Endothelial cell of umbilical vein (primary cell): ENCODE measurements at regions not wholly inside any gene's neighbourhood (a gene's known extent, or its start where the extent isn't known, plus 50 kb on each side); places are given as distances from the start of the nearest gene placed in this dataset.
"Not testable (repeated sequence)": the region's sequence is repeated elsewhere in the genome, so short reads cannot be mapped to it uniquely, and the experiment has no call there.

Experiments used
- BruUV-seq: library from RNA; stranded (reverse); fragments of 400-500 nt; replicated peaks from 2 replicates; lab custom pipeline; 2021; lab: Mats Ljungman, UMichigan
- CTCF ChIA-PET: fragments of 300-600, 350-600 bp; sonication (Branson Sonifier 250); formaldehyde crosslinking; loops from one replicate; lab custom pipeline; 2021; ENCODE audit warnings: antibody characterized with exemption, inconsistent platforms; lab: Charles Lee
- POLR2A ChIA-PET: fragments of 300-600, 350-600 bp; sonication (Branson Sonifier 250); formaldehyde crosslinking; loops from one replicate; lab custom pipeline; 2021; ENCODE audit warnings: antibody characterized with exemption, inconsistent platforms; lab: Charles Lee
- DNase-seq: peaks from one replicate; pipeline ENCODE4 v3.0.0-alpha.2; 2011; ENCODE audit warnings: low read depth, low spot score
- FAIRE-seq: peaks from 2 replicates; lab custom pipeline; 2011; peaks lifted over from hg19 to GRCh38; lab: Jason Lieb, UNC
- H2AFZ ChIP-seq: 2 replicates; pipeline ENCODE4 v1.6.0; 2012; ENCODE audit warnings: low read depth, low read length, control low read depth, inconsistent platforms
- H3K27ac ChIP-seq: 2 replicates; pipeline ENCODE4 v1.5.1; 2011; ENCODE audit warnings: low read depth, mild to moderate bottlenecking, control low read depth, low read length, moderate library complexity; ENCODE audit not compliant: insufficient read depth
- H3K27me3 ChIP-seq, 2 experiments: 2 replicates each; pipeline versions ENCODE4 v1.6.0 to v1.6.1; 2011; ENCODE audit warnings: low read length in 2 of 2, mixed read lengths in 1 of 2; ENCODE audit not compliant: control insufficient read depth in 2 of 2, insufficient read depth in 2 of 2
- H3K36me3 ChIP-seq, 2 experiments: 2 replicates in 1 of 2; 3 replicates in 1 of 2; pipeline ENCODE4 v1.5.1; 2011; ENCODE audit warnings: low read length in 2 of 2, mild to moderate bottlenecking in 1 of 2, moderate library complexity in 1 of 2; ENCODE audit not compliant: control insufficient read depth in 2 of 2, insufficient read depth in 2 of 2; ENCODE audit errors: extremely low read depth in 1 of 2
- H3K4me1 ChIP-seq: 3 replicates; pipeline ENCODE4 v1.5.1; 2011; ENCODE audit warnings: mild to moderate bottlenecking, low read length; ENCODE audit not compliant: control insufficient read depth, insufficient read depth; ENCODE audit errors: extremely low read depth
- H3K4me2 ChIP-seq: 2 replicates; pipeline ENCODE4 v1.6.1; 2011; ENCODE audit warnings: low read length, control low read depth, mixed read lengths; ENCODE audit not compliant: insufficient read depth
- H3K4me3 ChIP-seq, 3 experiments: fragments of 200-600 bp in 1 of 3; sonication (generic), shearing (Covaris generic) in 1 of 3; replicated peaks in 1 of 3; 2 replicates each; pipeline ENCODE4 v1.5.1; 2011 to 2016; ENCODE audit warnings: control low read depth in 3 of 3, low read length in 3 of 3, mild to moderate bottlenecking in 2 of 3, inconsistent platforms in 1 of 3, low read depth in 1 of 3, moderate library complexity in 1 of 3; ENCODE audit not compliant: insufficient read depth in 1 of 3
- H3K79me2 ChIP-seq: 2 replicates; pipeline ENCODE4 v1.6.0; 2012; ENCODE audit warnings: low read length, inconsistent platforms; ENCODE audit not compliant: control insufficient read depth, insufficient read depth
- H3K9ac ChIP-seq: replicated peaks from 2 replicates; pipeline ENCODE3; 2011; ENCODE audit warnings: low read length, control low read depth; ENCODE audit not compliant: insufficient read depth; ENCODE audit errors: extremely low read depth
- H3K9me1 ChIP-seq: replicated peaks from 3 replicates; pipeline ENCODE4 v1.6.0; 2011; ENCODE audit warnings: mild to moderate bottlenecking, low read length; ENCODE audit not compliant: control insufficient read depth, insufficient read depth; ENCODE audit errors: extremely low read depth
- H3K9me3 ChIP-seq: replicated peaks from 2 replicates; pipeline ENCODE4 v1.5.1; 2012; ENCODE audit warnings: low read length, inconsistent platforms; ENCODE audit not compliant: control insufficient read depth, insufficient read depth
- H4K20me1 ChIP-seq: replicated peaks from 2 replicates; pipeline ENCODE3; 2011; ENCODE audit warnings: mild to moderate bottlenecking, low read length; ENCODE audit not compliant: control insufficient read depth, insufficient read depth; ENCODE audit errors: extremely low read depth
- GATA2 ChIP-seq: IDR thresholded peaks from 2 replicates; pipeline ENCODE4 v1.7.0; 2011; ENCODE audit warnings: low read depth, mild to moderate bottlenecking, moderate library complexity, mixed read lengths, low read length; ENCODE audit not compliant: insufficient read length, insufficient read depth
- POLR2A ChIP-seq: IDR thresholded peaks from 2 replicates; pipeline ENCODE4 v1.6.1; 2012; ENCODE audit warnings: low read depth, mild to moderate bottlenecking, control low read depth, low read length
- dilution Hi-C: fragments of 300-500 bp; cut with MboI; formaldehyde crosslinking; loops from one replicate; pipeline ENCODE4 v1.15.0; 2019; ENCODE audit warnings: low sequenced_read_pairs; ENCODE audit not compliant: extremely low pct_ligation_motif_present
- intact Hi-C: fragments of 100-400 bp; cut with micrococcal nuclease; formaldehyde crosslinking; loops from one replicate; pipeline ENCODE4 v1.10.0; 2022
- TF ChIP-seq, protein P1 (sequence below), 2 donors: IDR thresholded peaks; 1 replicate in 1 of 2; 2 replicates in 1 of 2; pipeline ENCODE4 v1.5.1; 2011; ENCODE audit warnings: low read length in 2 of 2, mild to moderate bottlenecking in 2 of 2, moderate library complexity in 2 of 2, control low read depth in 1 of 2, inconsistent platforms in 1 of 2, low read depth in 1 of 2; ENCODE audit not compliant: insufficient read depth in 1 of 2; ENCODE audit errors: extremely low read depth in 1 of 2
- TF ChIP-seq, protein P2 (sequence below): IDR thresholded peaks from 2 replicates; pipeline ENCODE4 v1.6.1; 2011; ENCODE audit not compliant: insufficient read depth, insufficient read length

DNA sequence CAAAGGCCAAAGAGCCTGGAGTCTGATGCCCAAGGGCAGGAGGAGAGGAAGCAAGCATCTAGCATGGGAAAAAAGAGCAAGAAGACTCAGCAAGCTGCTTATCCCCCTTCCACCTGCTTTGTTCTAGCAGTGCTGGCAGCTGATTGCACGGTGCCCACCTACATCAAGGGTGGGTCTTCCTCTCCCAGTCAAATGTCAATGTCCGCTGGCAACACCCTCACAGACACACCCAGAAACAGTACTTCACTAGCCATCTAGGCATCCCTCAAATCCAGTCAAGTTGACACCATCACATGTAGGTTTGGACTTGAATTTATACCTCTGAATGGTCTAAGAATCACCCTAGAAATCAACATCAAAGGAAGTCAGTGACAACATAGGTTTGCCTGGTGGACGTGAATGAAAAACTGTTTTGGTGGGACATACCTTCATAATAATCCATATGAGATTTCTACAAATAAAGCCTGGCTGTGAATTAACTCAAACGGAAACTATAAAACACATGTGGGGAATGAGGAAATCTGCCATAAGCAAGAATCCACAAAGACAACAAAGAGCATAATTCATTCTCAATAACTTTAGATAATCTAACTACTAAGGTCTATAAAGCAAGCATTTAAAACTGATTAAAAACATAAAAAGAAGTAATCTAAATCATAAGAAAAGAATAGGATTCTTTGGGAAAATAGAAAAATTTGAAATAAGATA, 185.8 kb upstream of the JADE1 start:
- no peak for FAIRE-seq
- POLR2A ChIA-PET = interaction anchor here (0.6 kb wide), 1 partner anchor 65 kb away, joined by 3 read pairs; no protein-coding TSS in a partner anchor
- no TSS peak for BruUV-seq

DNA sequence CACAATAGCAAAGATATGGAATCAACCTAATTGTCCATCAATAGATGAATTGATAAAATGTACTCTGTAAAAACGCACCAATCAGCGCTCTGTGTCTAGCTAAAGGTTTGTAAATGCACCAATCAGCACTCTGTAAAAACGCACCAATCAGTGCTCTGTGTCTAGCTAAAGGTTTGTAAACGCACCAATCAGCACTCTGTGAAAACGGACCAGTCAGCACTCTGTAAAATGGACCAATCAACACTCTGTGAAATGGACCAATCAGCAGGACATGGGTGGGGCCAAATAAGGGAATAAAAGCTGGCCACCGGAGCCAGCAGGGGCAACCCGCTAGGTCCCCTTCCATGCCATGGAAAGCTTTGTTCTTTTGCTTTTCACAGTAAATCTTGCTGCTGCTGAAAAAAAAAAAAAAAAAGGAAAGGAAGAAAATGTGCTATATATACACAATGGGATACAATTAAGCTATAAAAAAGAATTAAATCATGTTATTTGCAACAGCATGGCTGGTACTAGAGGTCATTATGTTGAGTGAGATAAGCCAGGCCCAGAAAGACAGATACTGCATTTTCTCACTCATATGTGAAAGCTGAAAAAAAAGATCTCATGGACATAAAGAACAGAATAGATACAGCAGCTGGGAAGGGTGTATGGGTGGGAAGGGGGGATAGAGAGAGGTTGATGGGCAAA, 189.1 kb upstream of the JADE1 start:
- H3K9me3 ChIP-seq, H3K36me3 ChIP-seq, H2AFZ ChIP-seq, H3K4me1 ChIP-seq, H3K9me1 ChIP-seq, DNase-seq, H3K27ac ChIP-seq, H3K79me2 ChIP-seq, H3K4me3 ChIP-seq, intact Hi-C loops, dilution Hi-C loops, BruUV-seq, FAIRE-seq, H3K4me2 ChIP-seq, H3K27me3 ChIP-seq, H4K20me1 ChIP-seq, H3K9ac ChIP-seq: not testable (repeated sequence)
- ChIA-PET CTCF (interaction anchor here (0.7 to 1.6 kb wide), 3 partner anchors 12 to 143 kb away, joined by 3 to 4 read pairs (median 4); no protein-coding TSS in a partner anchor), POLR2A (interaction anchor here (0.6 kb wide), 1 partner anchor 33 kb away, joined by 4 read pairs; no protein-coding TSS in a partner anchor)

More for the DNA sequence above, 185.8 kb upstream of the JADE1 start:
- Histone ChIP-seq H3K4me1 (no peaks in the 10 kb centered on the region), H3K27ac (no peak overlapping the region), H3K79me2 (no peaks in the 10 kb centered on the region), H3K9me3 (no peaks in the 10 kb centered on the region), H2AFZ (no peak overlapping the region), H3K9me1 (no peaks in the 10 kb centered on the region), H3K27me3 (no peaks in the 10 kb centered on the region), H3K4me3 (no peak overlapping the region), H3K9ac (no peak overlapping the region), H4K20me1 (no peaks in the 10 kb centered on the region), H3K4me2 (no peak overlapping the region), H3K36me3 (no peaks in the 10 kb centered on the region)
- TF ChIP-seq, protein P1, sequence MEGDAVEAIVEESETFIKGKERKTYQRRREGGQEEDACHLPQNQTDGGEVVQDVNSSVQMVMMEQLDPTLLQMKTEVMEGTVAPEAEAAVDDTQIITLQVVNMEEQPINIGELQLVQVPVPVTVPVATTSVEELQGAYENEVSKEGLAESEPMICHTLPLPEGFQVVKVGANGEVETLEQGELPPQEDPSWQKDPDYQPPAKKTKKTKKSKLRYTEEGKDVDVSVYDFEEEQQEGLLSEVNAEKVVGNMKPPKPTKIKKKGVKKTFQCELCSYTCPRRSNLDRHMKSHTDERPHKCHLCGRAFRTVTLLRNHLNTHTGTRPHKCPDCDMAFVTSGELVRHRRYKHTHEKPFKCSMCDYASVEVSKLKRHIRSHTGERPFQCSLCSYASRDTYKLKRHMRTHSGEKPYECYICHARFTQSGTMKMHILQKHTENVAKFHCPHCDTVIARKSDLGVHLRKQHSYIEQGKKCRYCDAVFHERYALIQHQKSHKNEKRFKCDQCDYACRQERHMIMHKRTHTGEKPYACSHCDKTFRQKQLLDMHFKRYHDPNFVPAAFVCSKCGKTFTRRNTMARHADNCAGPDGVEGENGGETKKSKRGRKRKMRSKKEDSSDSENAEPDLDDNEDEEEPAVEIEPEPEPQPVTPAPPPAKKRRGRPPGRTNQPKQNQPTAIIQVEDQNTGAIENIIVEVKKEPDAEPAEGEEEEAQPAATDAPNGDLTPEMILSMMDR (IDR thresholded peaks at IDR 0.05; ENCODE audit: extremely low read depth in 1 of 2, insufficient read depth in 1 of 2, low read depth in 1 of 2, low read length in 2 of 2) = no peak
- TF ChIP-seq GATA2 = no peak
- no peak for TF ChIP-seq POLR2A
- TF ChIP-seq, protein P2, sequence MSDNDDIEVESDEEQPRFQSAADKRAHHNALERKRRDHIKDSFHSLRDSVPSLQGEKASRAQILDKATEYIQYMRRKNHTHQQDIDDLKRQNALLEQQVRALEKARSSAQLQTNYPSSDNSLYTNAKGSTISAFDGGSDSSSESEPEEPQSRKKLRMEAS = no peak
- CTCF ChIA-PET = interaction anchor here (0.6 kb wide), 1 partner anchor 26 kb away, joined by 3 read pairs; no protein-coding TSS in a partner anchor
- DNase-seq = no peak
- intact Hi-C loops (no loop called here), dilution Hi-C loops (no loop called here)
